Pancreas (tissue), 10 donors: ENCODE measurements at regions not wholly inside any gene's neighbourhood (a gene's known extent, or its start where the extent isn't known, plus 50 kb on each side); places are given as distances from the start of the nearest gene placed in this dataset.

ENCODE experiments used
- ATAC-seq, 4 donors: fragments of 200-7000 bp; cut with Tn5 transposase; one replicate each; pipeline versions ENCODE4 v1.8.0 to v1.9.1; 2020; ENCODE audit warnings: mild to moderate bottlenecking in 4 of 4, moderate library complexity in 4 of 4
- DNase-seq, 6 donors: peaks; one replicate each; pipeline ENCODE4 v3.0.0-alpha.2; 2020
- FAIRE-seq: peaks from 2 replicates; lab custom pipeline; 2012; peaks lifted over from hg19 to GRCh38; lab: Jason Lieb, UNC
- H3K27ac ChIP-seq, 4 donors: fragments of 200-600 bp; sonication (generic); 1 replicate in 3 of 4; 2 replicates in 1 of 4; pipeline versions ENCODE4 v1.5.0 to v1.8.0; 2020
- H3K27me3 ChIP-seq, 4 donors: fragments of 200-600 bp; one replicate each; pipeline ENCODE4 v1.8.0; 2021
- H3K36me3 ChIP-seq, 3 donors: fragments of 200-600 bp; sonication (generic) in 1 of 3; one replicate each; pipeline versions ENCODE4 v1.5.0 to v1.8.0; 2020 to 2021
- H3K4me1 ChIP-seq, 3 donors: fragments of 200-600 bp; one replicate each; pipeline ENCODE4 v1.8.0; 2021
- H3K4me3 ChIP-seq, 4 donors: fragments of 200-600 bp; sonication (generic) in 2 of 4; one replicate each; pipeline versions ENCODE4 v1.5.0 to v1.8.0; 2020 to 2021
- H3K9me3 ChIP-seq, 4 donors: fragments of 200-600 bp; one replicate each; pipeline ENCODE4 v1.8.0; 2021
- CTCF ChIP-seq, 4 donors: fragments of 200-600 bp; sonication (generic) in 3 of 4; IDR thresholded peaks; one replicate each; pipeline versions ENCODE4 v1.5.0 to v1.8.0; 2021; ENCODE audit warnings: antibody characterized with exemption in 4 of 4
- WGBS, 2 donors: extraction: QIAGEN DNeasy Blood & Tissue Kit; methylation state at CpG; one replicate each; pipeline ENCODE4 v1.1.7; 2013; 5-methylcytosine and 5-hydroxymethylcytosine counted together
- intact Hi-C, 3 donors: fragments of 100-400 bp; cut with DNase I; formaldehyde crosslinking; loops; one replicate each; pipeline versions ENCODE4 v1.11.1 to v1.14.2; 2022
- donor health status: healthy with polysubstance abuse.
- donor health status: DM: no; HTN: no; CAD: no; lungs with moderate emphysema.
- donor health status: DM: no; HTN: no; CAD: no.
- donor health status: control.
- donor health status: control.
- donor health status: Bipolar disorder and iron deficiency.
- donor health status: DM: yes; HTN: yes; CAD: no.
- donor health status: DM: no; HTN: no; CAD: no.
- donor health status: DM: no; HTN: no; CAD: no.
- donor health status: DM: yes; HTN: yes; CAD: no.

GRCh38 chr13:93003531-93003930 is 223.1 kb upstream of the GPC6 start:
- FAIRE-seq (no peak), ATAC-seq (no peak), DNase-seq (no peak)
- intact Hi-C loops = no loop called here
- H3K4me1 ChIP-seq = no peaks in the 10 kb centered on the region
- WGBS, 2 donors = 81 to 91% methylated on average over 3 of the region's 3 CpGs
- H3K36me3 ChIP-seq = no peaks in the 10 kb centered on the region
- H3K27ac ChIP-seq = no peak overlapping the region
- no peaks in the 10 kb centered on the region for H3K9me3 ChIP-seq
- no peak overlapping the region for H3K4me3 ChIP-seq
- no peaks in the 10 kb centered on the region for H3K27me3 ChIP-seq
- no peak for TF ChIP-seq CTCF (IDR thresholded peaks at IDR 0.05)

GRCh38 chr13:93004919-93005318 is 221.7 kb upstream of the GPC6 start:
- ATAC-seq = no peak
- Histone ChIP-seq H3K27ac (no peak overlapping the region), H3K36me3 (no peaks in the 10 kb centered on the region), H3K27me3 (no peaks in the 10 kb centered on the region), H3K4me1 (no peaks in the 10 kb centered on the region), H3K4me3 (no peak overlapping the region), H3K9me3 (no peaks in the 10 kb centered on the region)
- no peak for FAIRE-seq
- TF ChIP-seq CTCF (IDR thresholded peaks at IDR 0.05) = no peak
- intact Hi-C loops = no loop called here
- DNase-seq = no peak

GRCh38 chr13:93007928-93008327 is 218.7 kb upstream of the GPC6 start:
- peak; percentile 63 for FAIRE-seq
- intact Hi-C loops = no loop called here
- DNase-seq = no peak
- H3K27me3 ChIP-seq = no peaks in the 10 kb centered on the region
- H3K36me3 ChIP-seq = no peaks in the 10 kb centered on the region
- no peak overlapping the region for H3K27ac ChIP-seq
- no peak for TF ChIP-seq CTCF (IDR thresholded peaks at IDR 0.05)
- no peak for ATAC-seq
- H3K4me1 ChIP-seq = no peaks in the 10 kb centered on the region
- no peak overlapping the region for H3K4me3 ChIP-seq
- H3K9me3 ChIP-seq = no peaks in the 10 kb centered on the region

- Histone ChIP-seq H3K4me1 (no peaks in the 10 kb centered on the region), H3K36me3 (no peaks in the 10 kb centered on the region), H3K27ac (no peak overlapping the region), H3K9me3 (no peaks in the 10 kb centered on the region), H3K4me3 (no peak overlapping the region), H3K27me3 (no peaks in the 10 kb centered on the region)
- TF ChIP-seq CTCF (IDR thresholded peaks at IDR 0.05) = no peak
- WGBS, 2 donors = 64 to 73% methylated on average over 1 of the region's 1 CpG
- no peak for DNase-seq
- ATAC-seq = no peak
- FAIRE-seq = no peak
- intact Hi-C loops = no loop called here
Observed at GRCh38 chr13:93017493-93018112, 209.0 kb upstream of the GPC6 start.

- 33 to 37% methylated on average over 1 of the region's 1 CpG for WGBS, 2 donors
- intact Hi-C loops = no loop called here
- H3K4me1 ChIP-seq = no peaks in the 10 kb centered on the region
- H3K9me3 ChIP-seq = no peaks in the 10 kb centered on the region
- no peak for ATAC-seq
- H3K27me3 ChIP-seq = no peaks in the 10 kb centered on the region
- TF ChIP-seq CTCF (IDR thresholded peaks at IDR 0.05) = no peak
- no peak for DNase-seq
- no peak for FAIRE-seq
- H3K27ac ChIP-seq = no peak overlapping the region
- no peak overlapping the region for H3K4me3 ChIP-seq
- H3K36me3 ChIP-seq = no peaks in the 10 kb centered on the region
Observed at GRCh38 chr13:93023929-93024328, 202.7 kb upstream of the GPC6 start.
